SK-N-SH (cell line): ENCODE measurements at regions not wholly inside any gene's neighbourhood (a gene's known extent, or its start where the extent isn't known, plus 50 kb on each side); places are given as distances from the start of the nearest gene placed in this dataset.

Experiments used
- CTCF ChIA-PET: fragments of 300-600, 350-600 bp; formaldehyde crosslinking; extraction: SDS; loops from one replicate; lab custom pipeline; 2021; lab: Yijun Ruan, JAX
- POLR2A ChIA-PET: fragments of 350-600 bp; sonication (Branson Sonifier 250); formaldehyde crosslinking; extraction: SDS; loops from one replicate; lab custom pipeline; 2020; ENCODE audit warnings: antibody characterized with exemption, inconsistent platforms; lab: Yijun Ruan, JAX
- DNase-seq: peaks from one replicate; pipeline ENCODE4 v3.0.0; 2012
- H2AFZ ChIP-seq: fragments of 200-600 bp; sonication (generic); 2 replicates; pipeline ENCODE4 v1.8.1; 2016; ENCODE audit warnings: antibody characterized with exemption, mild to moderate bottlenecking, low read depth
- H3F3A ChIP-seq: fragments of 200-600 bp; sonication (generic); replicated peaks from 2 replicates; pipeline ENCODE3; 2016; ENCODE audit warnings: antibody characterized with exemption, mild to moderate bottlenecking; ENCODE audit not compliant: insufficient read depth
- H3K27ac ChIP-seq, 2 experiments: fragments of 200-500 bp in 1 of 2; fragments of 200-600 bp in 1 of 2; sonication (Bioruptor generic) in 1 of 2; sonication (generic), shearing (Covaris generic) in 1 of 2; 2 replicates each; pipeline versions ENCODE4 v1.5.1 to v1.6.1; 2014 to 2016; ENCODE audit warnings: low read depth in 2 of 2, inconsistent platforms in 1 of 2, low read length in 1 of 2, mild to moderate bottlenecking in 1 of 2, mixed read lengths in 1 of 2
- H3K27me3 ChIP-seq: fragments of 200-600 bp; sonication (generic), shearing (Covaris generic); 2 replicates; pipeline ENCODE4 v1.6.1; 2016; ENCODE audit warnings: mixed run types; ENCODE audit not compliant: insufficient read depth
- H3K36me3 ChIP-seq, 2 experiments: fragments of 200-500 bp in 1 of 2; fragments of 200-600 bp in 1 of 2; sonication (Bioruptor generic) in 1 of 2; sonication (generic) in 1 of 2; replicated peaks in 1 of 2; 2 replicates each; pipeline versions ENCODE3 to v1.5.1; 2014 to 2016; ENCODE audit warnings: low read length in 1 of 2, mild to moderate bottlenecking in 1 of 2; ENCODE audit not compliant: insufficient read depth in 2 of 2, control insufficient read depth in 1 of 2
- H3K4me1 ChIP-seq, 2 experiments: fragments of 200-500 bp in 1 of 2; fragments of 200-600 bp in 1 of 2; sonication (Bioruptor generic) in 1 of 2; sonication (generic), shearing (Covaris generic) in 1 of 2; 2 replicates each; pipeline versions ENCODE4 v1.5.1 to v1.6.1; 2014 to 2016; ENCODE audit warnings: low read depth in 1 of 2, low read length in 1 of 2, mixed run types in 1 of 2; ENCODE audit not compliant: insufficient read depth in 2 of 2, control insufficient read depth in 1 of 2
- H3K4me2 ChIP-seq: fragments of 200-600 bp; sonication (generic), shearing (Covaris generic); 2 replicates; pipeline ENCODE4 v1.6.1; 2017; ENCODE audit warnings: mixed run types
- H3K4me3 ChIP-seq, 2 experiments: fragments of 200-500 bp in 1 of 2; fragments of 200-600 bp in 1 of 2; sonication (Bioruptor generic) in 1 of 2; sonication (generic), shearing (Covaris generic) in 1 of 2; 2 replicates each; pipeline versions ENCODE4 v1.5.1 to v1.8.1; 2014 to 2016; ENCODE audit warnings: low read depth in 2 of 2, inconsistent platforms in 1 of 2, low read length in 1 of 2, mild to moderate bottlenecking in 1 of 2, mixed read lengths in 1 of 2, moderate library complexity in 1 of 2
- H3K79me2 ChIP-seq: fragments of 200-600 bp; sonication (generic); 2 replicates; pipeline ENCODE4 v1.8.1; 2017; ENCODE audit warnings: mild to moderate bottlenecking; ENCODE audit not compliant: insufficient read depth
- H3K9ac ChIP-seq: fragments of 200-600 bp; sonication (generic); 2 replicates; pipeline ENCODE4 v1.6.1; 2017; ENCODE audit warnings: mixed run types
- H3K9me2 ChIP-seq: fragments of 200-600 bp; sonication (generic); 2 replicates; pipeline ENCODE4 v1.6.1; 2017; ENCODE audit warnings: mixed run types
- H3K9me3 ChIP-seq: fragments of 200-600 bp; sonication (generic); 2 replicates; pipeline ENCODE4 v1.6.1; 2017; ENCODE audit warnings: mixed run types, mild to moderate bottlenecking, moderate library complexity
- H4K20me1 ChIP-seq: fragments of 200-600 bp; sonication (generic); 2 replicates; pipeline ENCODE4 v1.6.1; 2017; ENCODE audit warnings: mild to moderate bottlenecking, mixed run types; ENCODE audit not compliant: insufficient read depth
- EP300 ChIP-seq, 2 experiments: IDR thresholded peaks; 2 replicates each; pipeline versions ENCODE4 v1.4.0 to v1.6.1; 2012; ENCODE audit warnings: borderline replicate concordance in 1 of 2, low read depth in 1 of 2, low read length in 1 of 2
- FOSL2 ChIP-seq: IDR thresholded peaks from 2 replicates; pipeline ENCODE4 v1.4.0; 2012; ENCODE audit warnings: low read depth, mild to moderate bottlenecking, moderate library complexity, borderline replicate concordance
- GABPA ChIP-seq: IDR thresholded peaks from 2 replicates; pipeline ENCODE4 v1.4.0; 2012; ENCODE audit warnings: low read depth, mild to moderate bottlenecking
- GATA2 ChIP-seq: sonication (generic); formaldehyde crosslinking; IDR thresholded peaks from 2 replicates; pipeline ENCODE4 v1.5.0; 2020; ENCODE audit warnings: mild to moderate bottlenecking, missing genetic modification reagents
- MEF2A ChIP-seq: IDR thresholded peaks from 2 replicates; pipeline ENCODE4 v1.4.0; 2012; ENCODE audit warnings: low read depth, borderline replicate concordance
- MXI1 ChIP-seq: IDR thresholded peaks from 2 replicates; pipeline ENCODE4 v1.6.1; 2012; ENCODE audit warnings: mild to moderate bottlenecking, low read depth, low read length, improper control_type of control experiment
- NRF1 ChIP-seq: IDR thresholded peaks from 2 replicates; pipeline ENCODE4 v1.6.1; 2012; ENCODE audit warnings: low read depth, mild to moderate bottlenecking, low read length
- RCOR1 ChIP-seq: fragments of 150-350 bp; IDR thresholded peaks from 2 replicates; pipeline ENCODE4 v1.6.1; 2017; ENCODE audit warnings: antibody characterized with exemption, low read length
- RXRA ChIP-seq: IDR thresholded peaks from 2 replicates; pipeline ENCODE4 v1.4.0; 2012; ENCODE audit warnings: low read depth, mild to moderate bottlenecking, borderline replicate concordance
- YY1 ChIP-seq: IDR thresholded peaks from 2 replicates; pipeline ENCODE4 v1.4.0; 2012; ENCODE audit warnings: low read depth, mild to moderate bottlenecking
- WGBS: methylation state at CpG from one replicate; pipeline ENCODE4 v1.1.6; 2017; ENCODE audit warnings: low lambda C conversion rate; 5-methylcytosine and 5-hydroxymethylcytosine counted together
- TF ChIP-seq, protein P1 (sequence below): fragments of 150-350 bp; IDR thresholded peaks from 2 replicates; pipeline ENCODE4 v1.6.1; 2016; ENCODE audit warnings: mild to moderate bottlenecking, low read depth, low read length
- TF ChIP-seq, protein P2 (sequence below): IDR thresholded peaks from 2 replicates; pipeline ENCODE4 v1.6.1; 2012; ENCODE audit warnings: mild to moderate bottlenecking, low read depth, low read length, moderate library complexity

DNA sequence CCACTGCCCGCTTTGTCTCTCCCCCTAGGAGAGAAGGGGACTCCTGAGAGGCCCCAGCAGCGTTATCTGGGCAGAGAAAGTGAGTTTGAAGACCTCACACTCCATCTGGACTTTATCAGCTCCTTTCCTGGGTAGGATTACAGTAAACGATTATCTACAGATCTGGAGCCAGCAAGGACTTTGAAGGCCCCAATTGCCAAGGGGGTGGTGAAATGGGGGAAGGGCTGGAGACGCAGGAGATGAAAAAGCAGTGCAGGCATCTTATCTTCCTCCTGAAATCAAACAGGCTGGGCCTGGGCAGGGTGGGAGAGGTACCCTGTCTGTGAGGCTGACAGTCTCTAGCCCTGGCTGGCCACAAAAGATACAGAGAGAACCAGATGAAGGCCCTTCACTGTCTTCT lies 105.8 kb upstream of the MSX2 start (continued):
- TF ChIP-seq EP300 (IDR thresholded peaks at IDR 0.05; ENCODE audit: borderline replicate concordance in 1 of 2, low read depth in 1 of 2, low read length in 1 of 2), result peak in 1 of 2 experiments; percentile 88; a peak in 2 of 4 replicates

DNA sequence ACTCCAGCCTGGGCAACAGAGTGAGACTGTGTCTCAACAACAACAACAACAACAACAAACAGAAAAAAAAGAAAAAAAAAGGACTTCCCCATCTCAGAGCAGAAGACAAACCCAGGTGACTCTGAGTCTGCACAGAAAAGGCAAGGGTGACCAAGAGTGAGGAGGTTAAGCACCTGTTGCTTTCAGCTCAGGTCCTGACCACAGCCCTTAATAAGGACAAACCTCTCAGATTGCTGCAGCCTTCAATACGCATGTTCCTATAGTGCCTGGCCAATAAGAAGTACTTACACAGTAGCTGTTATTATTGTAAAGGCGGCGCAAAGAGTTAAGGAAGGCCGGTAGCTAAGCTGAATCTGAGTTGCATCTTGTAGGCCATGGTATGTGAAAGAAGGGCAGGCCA lies 102.3 kb upstream of the MSX2 start:
- H4K20me1 ChIP-seq, result no peaks in the 10 kb centered on the region
- POLR2A ChIA-PET, result no interaction called here
- H3K9me2 ChIP-seq, result no peaks in the 10 kb centered on the region
- CTCF ChIA-PET, result interaction anchor here (1.1 to 1.3 kb wide), 2 partner anchors 10 to 202 kb away, joined by 3 read pairs; no protein-coding TSS in a partner anchor
- TF ChIP-seq, protein P1, sequence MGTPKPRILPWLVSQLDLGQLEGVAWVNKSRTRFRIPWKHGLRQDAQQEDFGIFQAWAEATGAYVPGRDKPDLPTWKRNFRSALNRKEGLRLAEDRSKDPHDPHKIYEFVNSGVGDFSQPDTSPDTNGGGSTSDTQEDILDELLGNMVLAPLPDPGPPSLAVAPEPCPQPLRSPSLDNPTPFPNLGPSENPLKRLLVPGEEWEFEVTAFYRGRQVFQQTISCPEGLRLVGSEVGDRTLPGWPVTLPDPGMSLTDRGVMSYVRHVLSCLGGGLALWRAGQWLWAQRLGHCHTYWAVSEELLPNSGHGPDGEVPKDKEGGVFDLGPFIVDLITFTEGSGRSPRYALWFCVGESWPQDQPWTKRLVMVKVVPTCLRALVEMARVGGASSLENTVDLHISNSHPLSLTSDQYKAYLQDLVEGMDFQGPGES, result no peak
- TF ChIP-seq FOSL2 (no peak), MEF2A (no peak)
- 91% methylated on average over 4 of the region's 4 CpGs for WGBS
- no peak overlapping the region for H3K4me3 ChIP-seq
- no peak overlapping the region for H2AFZ ChIP-seq
- H3K79me2 ChIP-seq, result no peaks in the 10 kb centered on the region
- no peaks in the 10 kb centered on the region for H3K36me3 ChIP-seq
- H3K9me3 ChIP-seq, result no peaks in the 10 kb centered on the region
- H3K9ac ChIP-seq, result no peak overlapping the region
- no peak overlapping the region for H3K27ac ChIP-seq
- no peak overlapping the region for H3K4me2 ChIP-seq
- H3K27me3 ChIP-seq, result no peaks in the 10 kb centered on the region
- H3K4me1 ChIP-seq, result peaks cover 0 to 36% of the 10 kb centered on the region in 2 experiments; a peak in 2 of 4 replicates
- no peak for DNase-seq
- no peaks in the 10 kb centered on the region for H3F3A ChIP-seq

GRCh38 chr5:174623018-174623417 lies 101.4 kb upstream of the MSX2 start:
- no peak for TF ChIP-seq MXI1
- TF ChIP-seq RCOR1, result no peak
- no peak for TF ChIP-seq NRF1
- TF ChIP-seq, all 33 proteins: peak for 0
- Histone ChIP-seq H3K36me3 (no peaks in the 10 kb centered on the region), H3F3A (no peaks in the 10 kb centered on the region), H3K9me2 (no peaks in the 10 kb centered on the region), H3K9me3 (no peaks in the 10 kb centered on the region), H3K27me3 (no peaks in the 10 kb centered on the region), H3K4me3 (no peak overlapping the region), H3K79me2 (no peaks in the 10 kb centered on the region), H3K4me1 (peaks cover 0 to 28% of the 10 kb centered on the region in 2 experiments; a peak in 2 of 4 replicates), H4K20me1 (no peaks in the 10 kb centered on the region), H3K27ac (no peak overlapping the region), H3K9ac (no peak overlapping the region), H2AFZ (no peak overlapping the region), H3K4me2 (no peak overlapping the region)
- ChIA-PET CTCF (interaction anchor here (1.0 to 1.6 kb wide), 2 partner anchors 21 to 296 kb away, joined by 3 to 4 read pairs; no protein-coding TSS in a partner anchor), POLR2A (no interaction called here)
- 45% methylated on average over 1 of the region's 1 CpG for WGBS
- DNase-seq, result no peak

- CTCF ChIA-PET, result interaction anchor here (1.0 to 1.6 kb wide), 3 partner anchors 20 to 297 kb away, joined by 3 to 4 read pairs (median 4); no protein-coding TSS in a partner anchor
- no peaks in the 10 kb centered on the region for H3K36me3 ChIP-seq
Observed at GRCh38 chr5:174623433-174624019, 100.9 kb upstream of the MSX2 start.

More at GRCh38 chr5:174623433-174624019, 100.9 kb upstream of the MSX2 start:
- Histone ChIP-seq H3K4me2 (no peak overlapping the region), H3K27me3 (no peaks in the 10 kb centered on the region), H2AFZ (no peak overlapping the region), H4K20me1 (no peaks in the 10 kb centered on the region), H3K79me2 (no peaks in the 10 kb centered on the region), H3K9me3 (no peaks in the 10 kb centered on the region), H3K4me1 (peaks cover 0 to 23% of the 10 kb centered on the region in 2 experiments; a peak in 2 of 4 replicates), H3K9me2 (no peaks in the 10 kb centered on the region), H3K27ac (no peak overlapping the region), H3K9ac (no peak overlapping the region), H3F3A (no peaks in the 10 kb centered on the region), H3K4me3 (no peak overlapping the region)
- WGBS, result 48% methylated on average over 7 of the region's 7 CpGs
- POLR2A ChIA-PET, result no interaction called here
- TF ChIP-seq RCOR1 (no peak), RXRA (no peak), EP300 (IDR thresholded peaks at IDR 0.05; ENCODE audit: borderline replicate concordance in 1 of 2, low read depth in 1 of 2, low read length in 1 of 2) (peak in 1 of 2 experiments; percentile 28; a peak in 2 of 4 replicates), GATA2 (peak; percentile 68; the same call in 1 of the 2 replicates), YY1 (no peak), GABPA (no peak)
- TF ChIP-seq, protein P2, sequence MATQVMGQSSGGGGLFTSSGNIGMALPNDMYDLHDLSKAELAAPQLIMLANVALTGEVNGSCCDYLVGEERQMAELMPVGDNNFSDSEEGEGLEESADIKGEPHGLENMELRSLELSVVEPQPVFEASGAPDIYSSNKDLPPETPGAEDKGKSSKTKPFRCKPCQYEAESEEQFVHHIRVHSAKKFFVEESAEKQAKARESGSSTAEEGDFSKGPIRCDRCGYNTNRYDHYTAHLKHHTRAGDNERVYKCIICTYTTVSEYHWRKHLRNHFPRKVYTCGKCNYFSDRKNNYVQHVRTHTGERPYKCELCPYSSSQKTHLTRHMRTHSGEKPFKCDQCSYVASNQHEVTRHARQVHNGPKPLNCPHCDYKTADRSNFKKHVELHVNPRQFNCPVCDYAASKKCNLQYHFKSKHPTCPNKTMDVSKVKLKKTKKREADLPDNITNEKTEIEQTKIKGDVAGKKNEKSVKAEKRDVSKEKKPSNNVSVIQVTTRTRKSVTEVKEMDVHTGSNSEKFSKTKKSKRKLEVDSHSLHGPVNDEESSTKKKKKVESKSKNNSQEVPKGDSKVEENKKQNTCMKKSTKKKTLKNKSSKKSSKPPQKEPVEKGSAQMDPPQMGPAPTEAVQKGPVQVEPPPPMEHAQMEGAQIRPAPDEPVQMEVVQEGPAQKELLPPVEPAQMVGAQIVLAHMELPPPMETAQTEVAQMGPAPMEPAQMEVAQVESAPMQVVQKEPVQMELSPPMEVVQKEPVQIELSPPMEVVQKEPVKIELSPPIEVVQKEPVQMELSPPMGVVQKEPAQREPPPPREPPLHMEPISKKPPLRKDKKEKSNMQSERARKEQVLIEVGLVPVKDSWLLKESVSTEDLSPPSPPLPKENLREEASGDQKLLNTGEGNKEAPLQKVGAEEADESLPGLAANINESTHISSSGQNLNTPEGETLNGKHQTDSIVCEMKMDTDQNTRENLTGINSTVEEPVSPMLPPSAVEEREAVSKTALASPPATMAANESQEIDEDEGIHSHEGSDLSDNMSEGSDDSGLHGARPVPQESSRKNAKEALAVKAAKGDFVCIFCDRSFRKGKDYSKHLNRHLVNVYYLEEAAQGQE, result no peak
- peak; percentile 29 for DNase-seq
